Natural killer cell (primary cell): ENCODE measurements at regions not wholly inside any gene's neighbourhood (a gene's known extent, or its start where the extent isn't known, plus 50 kb on each side); places are given as distances from the start of the nearest gene placed in this dataset.

Experiments used
- ATAC-seq, 3 donors: fragments of 150-1000 bp in 2 of 3; fragments of 200-7000 bp in 1 of 3; cut with Tn5 transposase; 1 replicate in 1 of 3; 2 replicates in 2 of 3; pipeline ENCODE4 v1.10.0; 2021; ENCODE audit warnings: mild to moderate bottlenecking in 2 of 3, moderate library complexity in 2 of 3
- DNase-seq, 2 donors: peaks; one replicate each; pipeline versions ENCODE4 v3.0.0 to v3.0.0-alpha.2; 2013 to 2021; ENCODE audit warnings: mixed read lengths in 1 of 2
- H3K27ac ChIP-seq: one replicate; pipeline ENCODE4 v1.5.1; 2013; ENCODE audit warnings: mild to moderate bottlenecking, low read length
- H3K27me3 ChIP-seq: one replicate; pipeline ENCODE4 v1.6.1; 2013; ENCODE audit warnings: low read length; ENCODE audit not compliant: control insufficient read depth, insufficient read depth
- H3K36me3 ChIP-seq: one replicate; pipeline ENCODE4 v1.6.1; 2013; ENCODE audit warnings: low read length; ENCODE audit not compliant: control insufficient read depth, insufficient read depth
- H3K4me1 ChIP-seq: one replicate; pipeline ENCODE4 v1.6.1; 2013; ENCODE audit warnings: low read length; ENCODE audit not compliant: control insufficient read depth, insufficient read depth
- H3K4me3 ChIP-seq: one replicate; pipeline ENCODE4 v1.5.1; 2013; ENCODE audit warnings: low read length
- H3K9me3 ChIP-seq: one replicate; pipeline ENCODE4 v1.6.1; 2013; ENCODE audit warnings: low read length; ENCODE audit not compliant: control insufficient read depth, insufficient read depth
- H3K27ac Mint-ChIP-seq, 2 donors: one replicate each; pipeline ENCODE4 v1.8.0; 2022; ENCODE audit warnings: mild to moderate bottlenecking in 2 of 2, mixed read lengths in 2 of 2, moderate library complexity in 1 of 2
- H3K27me3 Mint-ChIP-seq, 2 donors: one replicate each; pipeline ENCODE4 v1.8.0; 2022; ENCODE audit warnings: low read depth in 2 of 2, mixed read lengths in 2 of 2
- H3K36me3 Mint-ChIP-seq: one replicate; pipeline ENCODE4 v1.8.0; 2022; ENCODE audit warnings: mixed read lengths
- H3K4me1 Mint-ChIP-seq, 2 donors: one replicate each; pipeline ENCODE4 v1.8.0; 2022; ENCODE audit warnings: mixed read lengths in 2 of 2
- H3K4me3 Mint-ChIP-seq: one replicate; pipeline ENCODE4 v1.8.0; 2022; ENCODE audit warnings: mild to moderate bottlenecking, moderate library complexity, mixed read lengths
- H3K9me3 Mint-ChIP-seq, 2 donors: one replicate each; pipeline ENCODE4 v1.8.0; 2022; ENCODE audit warnings: mixed read lengths in 2 of 2
- CTCF ChIP-seq: fragments of 200-600 bp; IDR thresholded peaks from one replicate; pipeline ENCODE4 v1.8.0; 2022; ENCODE audit warnings: antibody characterized with exemption
- WGBS: methylation state at CpG from one replicate; pipeline ENCODE4 v1.1.7; 2013; ENCODE audit warnings: missing lambda C conversion rate; ENCODE audit not compliant: insufficient coverage; 5-methylcytosine and 5-hydroxymethylcytosine counted together
- intact Hi-C: fragments of 100-400 bp; cut with micrococcal nuclease; formaldehyde crosslinking; loops from one replicate; pipeline ENCODE4 v1.14.2; 2022

GRCh38 chr7:60017-60675, 132.2 kb upstream of the FAM20C start:
- no peak overlapping the region for H3K27ac ChIP-seq
- H3K36me3 ChIP-seq: no peaks in the 10 kb centered on the region
- no peak overlapping the region for H3K4me3 ChIP-seq
- H3K4me3 Mint-ChIP-seq: no peak overlapping the region
- DNase-seq (no peak), ATAC-seq (no peak)
- intact Hi-C loops: no loop called here
- no peaks in the 10 kb centered on the region for H3K36me3 Mint-ChIP-seq
- peaks cover 0 to 5% of the 10 kb centered on the region in 2 donors for H3K27me3 Mint-ChIP-seq
- H3K4me1 ChIP-seq: peaks cover 7% of the 10 kb centered on the region
- 88% methylated on average over 16 of the region's 16 CpGs for WGBS
- no peak for TF ChIP-seq CTCF
- no peaks in the 10 kb centered on the region for H3K9me3 Mint-ChIP-seq
- H3K4me1 Mint-ChIP-seq: no peaks in the 10 kb centered on the region
- H3K27me3 ChIP-seq: no peaks in the 10 kb centered on the region
- H3K27ac Mint-ChIP-seq: no peak overlapping the region
- H3K9me3 ChIP-seq: no peaks in the 10 kb centered on the region

- TF ChIP-seq CTCF: no peak
- 83% methylated on average over 9 of the region's 9 CpGs for WGBS
- Histone ChIP-seq H3K27ac (no peak overlapping the region), H3K36me3 (no peaks in the 10 kb centered on the region), H3K27me3 (no peaks in the 10 kb centered on the region), H3K4me3 (no peak overlapping the region), H3K4me1 (peaks cover 7% of the 10 kb centered on the region), H3K9me3 (no peaks in the 10 kb centered on the region)
- Mint-ChIP-seq H3K27me3 (peaks cover 0 to 5% of the 10 kb centered on the region in 2 donors), H3K4me3 (no peak overlapping the region), H3K9me3 (no peaks in the 10 kb centered on the region), H3K27ac (no peak overlapping the region), H3K4me1 (no peaks in the 10 kb centered on the region), H3K36me3 (no peaks in the 10 kb centered on the region)
- intact Hi-C loops: no loop called here
- ATAC-seq (no peak), DNase-seq (no peak)
These were observed 131.7 kb upstream of the FAM20C start for GRCh38 chr7:60706-61105.

- Mint-ChIP-seq H3K4me3 (no peak overlapping the region), H3K36me3 (no peaks in the 10 kb centered on the region), H3K27me3 (peaks cover under 1% of the 10 kb centered on the region in 2 donors), H3K4me1 (no peaks in the 10 kb centered on the region), H3K9me3 (no peaks in the 10 kb centered on the region), H3K27ac (no peak overlapping the region)
- Histone ChIP-seq H3K36me3 (no peaks in the 10 kb centered on the region), H3K9me3 (no peaks in the 10 kb centered on the region), H3K27ac (no peak overlapping the region), H3K4me1 (peaks cover 7% of the 10 kb centered on the region), H3K4me3 (no peak overlapping the region), H3K27me3 (no peaks in the 10 kb centered on the region)
- intact Hi-C loops: no loop called here
- ATAC-seq (no peak), DNase-seq (no peak)
- no peak for TF ChIP-seq CTCF
- 52% methylated on average over 8 of the region's 9 CpGs for whole genome bisulfite sequencing
These were observed 131.3 kb upstream of the FAM20C start for GRCh38 chr7:61111-61510.
